Kidney epithelial cell (primary cell): ENCODE measurements at regions not wholly inside any gene's neighbourhood (a gene's known extent, or its start where the extent isn't known, plus 50 kb on each side); places are given as distances from the start of the nearest gene placed in this dataset.
"Not testable (repeated sequence)": the region's sequence is repeated elsewhere in the genome, so short reads cannot be mapped to it uniquely, and the experiment has no call there.

Experiments used
- DNase-seq: peaks from one replicate; pipeline ENCODE4 v3.0.0-alpha.2; 2010; ENCODE audit warnings: low read depth
- H3K27me3 ChIP-seq: 2 replicates; pipeline ENCODE4 v1.6.0; 2011; ENCODE audit warnings: low read length; ENCODE audit not compliant: control insufficient read depth, insufficient read depth
- H3K36me3 ChIP-seq: 2 replicates; pipeline ENCODE4 v1.5.1; 2011; ENCODE audit warnings: low read length; ENCODE audit not compliant: control insufficient read depth, insufficient read depth
- H3K4me3 ChIP-seq: 2 replicates; pipeline ENCODE4 v1.5.1; 2011; ENCODE audit warnings: low read depth, mild to moderate bottlenecking, control low read depth, low read length
- TF ChIP-seq, protein P1 (sequence below): IDR thresholded peaks from 2 replicates; pipeline ENCODE4 v1.5.1; 2011; ENCODE audit warnings: mild to moderate bottlenecking, moderate library complexity, low read length, control low read depth, inconsistent platforms; ENCODE audit not compliant: insufficient read depth, poor library complexity, severe bottlenecking

DNA sequence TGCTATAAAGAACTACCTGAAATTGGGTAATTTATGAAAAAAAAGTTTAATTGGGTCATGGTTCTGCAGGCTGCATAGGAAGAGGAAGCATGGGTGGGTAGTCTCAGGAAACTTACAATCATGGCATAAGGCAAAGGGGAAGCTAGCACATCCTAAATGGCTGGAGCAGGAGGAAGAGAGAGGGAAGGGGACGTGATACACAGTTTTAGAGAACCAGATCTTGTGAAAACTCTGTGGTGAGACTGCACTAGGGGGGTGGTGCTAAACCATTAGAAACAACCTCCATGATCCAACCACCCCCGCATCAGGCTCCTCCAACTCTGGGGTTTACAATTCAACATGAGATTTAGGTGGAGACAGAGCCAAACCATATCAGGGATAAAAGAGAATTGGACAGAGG is 624.2 kb downstream of the PRR16 start:
- no peak overlapping the region for H3K4me3 ChIP-seq
- H3K36me3 ChIP-seq: no peaks in the 10 kb centered on the region
- TF ChIP-seq, protein P1, sequence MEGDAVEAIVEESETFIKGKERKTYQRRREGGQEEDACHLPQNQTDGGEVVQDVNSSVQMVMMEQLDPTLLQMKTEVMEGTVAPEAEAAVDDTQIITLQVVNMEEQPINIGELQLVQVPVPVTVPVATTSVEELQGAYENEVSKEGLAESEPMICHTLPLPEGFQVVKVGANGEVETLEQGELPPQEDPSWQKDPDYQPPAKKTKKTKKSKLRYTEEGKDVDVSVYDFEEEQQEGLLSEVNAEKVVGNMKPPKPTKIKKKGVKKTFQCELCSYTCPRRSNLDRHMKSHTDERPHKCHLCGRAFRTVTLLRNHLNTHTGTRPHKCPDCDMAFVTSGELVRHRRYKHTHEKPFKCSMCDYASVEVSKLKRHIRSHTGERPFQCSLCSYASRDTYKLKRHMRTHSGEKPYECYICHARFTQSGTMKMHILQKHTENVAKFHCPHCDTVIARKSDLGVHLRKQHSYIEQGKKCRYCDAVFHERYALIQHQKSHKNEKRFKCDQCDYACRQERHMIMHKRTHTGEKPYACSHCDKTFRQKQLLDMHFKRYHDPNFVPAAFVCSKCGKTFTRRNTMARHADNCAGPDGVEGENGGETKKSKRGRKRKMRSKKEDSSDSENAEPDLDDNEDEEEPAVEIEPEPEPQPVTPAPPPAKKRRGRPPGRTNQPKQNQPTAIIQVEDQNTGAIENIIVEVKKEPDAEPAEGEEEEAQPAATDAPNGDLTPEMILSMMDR: no peak
- no peak for DNase-seq
- H3K27me3 ChIP-seq: no peaks in the 10 kb centered on the region

DNA sequence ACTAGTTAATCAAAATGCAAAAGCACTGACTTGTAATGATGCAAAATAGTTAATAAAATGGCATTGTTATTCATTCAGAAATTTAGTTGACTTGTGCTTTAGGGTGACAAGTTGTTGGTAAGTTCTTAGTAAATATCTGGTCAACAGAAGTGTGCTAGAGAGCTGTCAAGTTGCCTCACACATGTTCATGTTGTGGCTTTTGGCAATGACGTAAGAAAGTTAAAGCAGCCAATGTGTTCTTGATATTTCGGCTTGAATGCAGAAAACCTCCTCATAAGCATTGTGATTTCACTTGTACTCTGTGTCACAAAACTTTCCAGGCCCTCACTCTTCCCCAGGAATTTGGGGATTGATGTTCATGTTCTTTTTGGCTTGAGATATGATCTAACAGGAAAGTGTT is 626.7 kb downstream of the PRR16 start:
- TF ChIP-seq, protein P1: no peak
- no peaks in the 10 kb centered on the region for H3K36me3 ChIP-seq
- no peak overlapping the region for H3K4me3 ChIP-seq
- no peaks in the 10 kb centered on the region for H3K27me3 ChIP-seq
- DNase-seq: no peak

DNA sequence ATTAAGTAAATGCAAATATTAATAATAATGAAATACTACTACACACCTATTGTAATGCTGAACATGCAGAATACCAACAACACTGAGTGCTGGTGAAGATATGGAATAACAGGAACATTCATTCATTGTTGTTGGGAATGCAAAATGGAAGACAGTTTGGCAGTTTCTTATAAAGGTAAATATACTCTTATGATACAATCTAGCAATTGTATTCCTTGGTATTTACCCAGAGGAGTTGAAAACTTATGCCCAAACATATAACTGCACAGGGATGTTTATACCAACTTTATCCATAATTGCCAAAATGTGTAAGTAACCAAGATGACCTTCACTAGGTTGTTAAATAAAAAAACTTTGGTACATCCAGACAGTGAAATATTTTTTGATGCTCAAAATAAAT is 636.8 kb downstream of the PRR16 start:
- Histone ChIP-seq H3K36me3 (no peaks in the 10 kb centered on the region), H3K4me3 (no peak overlapping the region), H3K27me3 (no peaks in the 10 kb centered on the region)
- DNase-seq: no peak
- TF ChIP-seq, protein P1: no peak

DNA sequence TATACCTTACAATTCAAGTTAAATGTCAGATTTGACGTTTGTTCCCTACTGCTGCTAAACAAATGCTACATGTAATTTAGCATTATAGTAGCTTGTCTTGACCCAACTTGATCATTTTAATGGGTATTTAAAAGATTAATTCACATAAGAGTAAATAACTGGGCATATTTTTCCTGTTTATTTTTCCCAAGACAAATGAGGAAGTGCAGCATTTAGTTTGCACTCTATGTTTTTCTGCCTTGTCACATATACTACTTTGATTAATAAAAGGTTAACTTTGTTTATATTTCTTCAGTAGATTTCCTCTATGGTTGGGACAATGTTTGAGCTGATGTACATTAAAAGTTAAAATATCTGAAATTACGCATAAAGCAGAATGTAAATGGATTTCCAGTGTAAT is 641.8 kb downstream of the PRR16 start:
- no peak overlapping the region for H3K4me3 ChIP-seq
- no peak for DNase-seq
- TF ChIP-seq, protein P1: no peak
- no peaks in the 10 kb centered on the region for H3K36me3 ChIP-seq
- H3K27me3 ChIP-seq: no peaks in the 10 kb centered on the region

DNA sequence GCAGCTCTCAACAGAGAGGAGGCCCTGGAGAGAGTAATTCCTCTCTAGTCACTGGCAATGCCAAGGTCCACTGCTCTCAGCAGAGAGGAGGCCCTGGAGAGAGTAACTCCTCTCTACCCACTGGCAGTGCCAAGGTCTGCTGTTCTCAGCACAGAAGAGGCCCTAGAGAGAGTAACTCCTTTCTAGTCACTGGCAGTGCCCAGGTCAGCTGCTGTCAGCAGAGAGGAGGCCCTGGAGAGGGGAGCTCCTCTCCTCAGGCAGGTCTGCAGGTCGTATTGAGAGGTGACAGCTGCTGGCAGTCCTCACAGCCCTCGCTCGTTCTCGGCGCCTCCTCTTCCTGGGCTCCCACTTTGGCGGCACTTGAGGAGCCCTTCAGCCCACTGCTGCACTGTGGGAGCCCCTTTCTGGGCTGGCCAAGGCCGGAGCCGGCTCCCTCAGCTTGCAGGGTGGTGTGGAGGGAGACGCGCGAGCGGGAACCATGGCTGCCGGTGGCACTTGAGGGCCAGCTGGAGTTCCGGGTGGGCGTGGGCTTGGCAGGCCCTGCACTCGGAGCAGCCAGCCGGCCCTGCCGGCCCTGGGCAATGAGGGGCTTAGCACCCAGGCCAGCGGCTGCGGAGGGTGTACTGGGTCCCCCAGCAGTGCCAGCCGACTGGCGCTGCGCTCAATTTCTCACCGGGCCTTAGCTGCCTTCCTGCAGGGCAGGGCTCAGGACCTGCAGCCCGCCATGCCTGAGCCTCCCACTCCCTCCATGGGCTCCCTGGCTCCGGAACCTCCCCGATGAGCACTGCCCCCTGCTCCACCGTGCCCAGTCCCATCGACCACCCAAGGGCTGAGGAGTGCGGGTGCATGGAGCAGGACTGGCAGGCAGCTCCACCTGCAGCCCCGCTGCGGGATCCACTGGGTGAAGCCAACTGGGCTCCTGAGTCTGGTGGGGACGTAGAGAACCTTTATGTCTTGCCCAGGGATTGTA is 642.9 kb downstream of the PRR16 start:
- not testable (repeated sequence) for H3K4me3 ChIP-seq, H3K27me3 ChIP-seq, H3K36me3 ChIP-seq, DNase-seq

DNA sequence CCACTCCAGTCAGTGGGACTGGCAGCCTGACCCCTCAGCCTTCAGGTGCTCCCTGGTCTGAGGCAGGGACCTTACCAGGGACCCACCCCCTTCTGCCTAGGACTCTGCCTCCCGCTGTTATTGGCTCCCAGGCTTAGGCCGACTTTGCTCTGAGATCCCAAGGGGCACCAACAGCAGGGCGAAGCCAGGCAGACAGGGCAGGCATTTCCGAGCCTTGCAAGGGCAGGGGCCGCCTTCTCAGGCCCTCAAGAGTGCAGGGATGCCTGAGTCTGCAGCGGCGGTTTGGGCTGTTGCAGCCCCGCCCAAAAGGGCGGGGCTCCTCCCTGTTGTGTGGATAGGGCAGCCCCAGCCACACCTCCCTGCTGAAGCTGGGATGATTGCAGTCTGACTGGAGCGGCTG is 644.6 kb downstream of the PRR16 start:
- Histone ChIP-seq H3K27me3 (no peaks in the 10 kb centered on the region), H3K4me3 (no peak overlapping the region), H3K36me3 (no peaks in the 10 kb centered on the region)
- no peak for DNase-seq
- TF ChIP-seq, protein P1: no peak
